Caco-2 (cell line): ENCODE measurements at regions not wholly inside any gene's neighbourhood (a gene's known extent, or its start where the extent isn't known, plus 50 kb on each side); places are given as distances from the start of the nearest gene placed in this dataset.

Experiments
- BruUV-seq: library from RNA; stranded (reverse); fragments of 400-500 nt; replicated peaks from 2 replicates; lab custom pipeline; 2021; lab: Mats Ljungman, UMichigan
- CTCF ChIA-PET: fragments of 300-600 bp; sonication (Branson Sonifier 250); formaldehyde crosslinking; loops from one replicate; lab custom pipeline; 2022; ENCODE audit warnings: antibody characterized with exemption; lab: Charles Lee
- POLR2A ChIA-PET: fragments of 300-600 bp; sonication (Branson Sonifier 250); formaldehyde crosslinking; loops from one replicate; lab custom pipeline; 2022; ENCODE audit warnings: antibody characterized with exemption; lab: Charles Lee
- DNase-seq, 2 experiments: peaks; one replicate each; pipeline versions ENCODE4 v3.0.0 to v3.0.0-alpha.2; 2020 to 2022
- H3K27me3 ChIP-seq: replicated peaks from 2 replicates; pipeline ENCODE4 v1.6.0; 2011; ENCODE audit warnings: low read length; ENCODE audit not compliant: control insufficient read depth, insufficient read depth
- H3K36me3 ChIP-seq: 2 replicates; pipeline ENCODE4 v1.5.1; 2011; ENCODE audit warnings: low read length; ENCODE audit not compliant: control insufficient read depth, insufficient read depth
- H3K4me1 ChIP-seq: fragments of 250-450 bp; sonication (Bioruptor Pico); 2 replicates; pipeline ENCODE4 v1.5.1; 2020; ENCODE audit warnings: mild to moderate bottlenecking
- H3K4me3 ChIP-seq: 2 replicates; pipeline ENCODE4 v1.5.1; 2011; ENCODE audit warnings: low read depth, mild to moderate bottlenecking, control low read depth, low read length
- H3K9me3 ChIP-seq: fragments of 250-450 bp; sonication (Bioruptor Pico); 2 replicates; pipeline ENCODE4 v1.5.1; 2020; ENCODE audit warnings: mild to moderate bottlenecking, moderate library complexity
- H3K27ac Mint-ChIP-seq: one replicate; pipeline ENCODE4 v1.8.0; 2022; ENCODE audit warnings: mixed read lengths; ENCODE audit not compliant: unreplicated experiment
- H3K27me3 Mint-ChIP-seq: one replicate; pipeline ENCODE4 v1.8.0; 2022; ENCODE audit warnings: mixed read lengths; ENCODE audit not compliant: insufficient read depth, unreplicated experiment
- H3K36me3 Mint-ChIP-seq: one replicate; pipeline ENCODE4 v1.8.0; 2022; ENCODE audit warnings: mild to moderate bottlenecking, mixed read lengths; ENCODE audit not compliant: insufficient read depth, unreplicated experiment
- H3K4me1 Mint-ChIP-seq: one replicate; pipeline ENCODE4 v1.8.0; 2022; ENCODE audit warnings: low read depth, mixed read lengths; ENCODE audit not compliant: unreplicated experiment
- H3K4me3 Mint-ChIP-seq: one replicate; pipeline ENCODE4 v1.8.0; 2022; ENCODE audit warnings: mild to moderate bottlenecking, moderate library complexity, mixed read lengths; ENCODE audit not compliant: unreplicated experiment
- H3K9me3 Mint-ChIP-seq: one replicate; pipeline ENCODE4 v1.8.0; 2022; ENCODE audit warnings: mixed read lengths; ENCODE audit not compliant: unreplicated experiment
- intact Hi-C: fragments of 100-400 bp; cut with micrococcal nuclease; formaldehyde crosslinking; loops from one replicate; pipeline ENCODE4 v1.10.0; 2022; ENCODE audit not compliant: unreplicated experiment
- TF ChIP-seq, protein P1 (sequence below), 2 experiments: fragments of 200-600 bp in 1 of 2; IDR thresholded peaks; 1 replicate in 1 of 2; 2 replicates in 1 of 2; pipeline versions ENCODE4 v1.5.1 to v1.8.0; 2011 to 2022; ENCODE audit warnings: antibody characterized with exemption in 1 of 2, control low read depth in 1 of 2, inconsistent platforms in 1 of 2, low read depth in 1 of 2, low read length in 1 of 2, mild to moderate bottlenecking in 1 of 2, moderate library complexity in 1 of 2; ENCODE audit not compliant: insufficient read depth in 1 of 2, severe bottlenecking in 1 of 2, unreplicated experiment in 1 of 2

DNA sequence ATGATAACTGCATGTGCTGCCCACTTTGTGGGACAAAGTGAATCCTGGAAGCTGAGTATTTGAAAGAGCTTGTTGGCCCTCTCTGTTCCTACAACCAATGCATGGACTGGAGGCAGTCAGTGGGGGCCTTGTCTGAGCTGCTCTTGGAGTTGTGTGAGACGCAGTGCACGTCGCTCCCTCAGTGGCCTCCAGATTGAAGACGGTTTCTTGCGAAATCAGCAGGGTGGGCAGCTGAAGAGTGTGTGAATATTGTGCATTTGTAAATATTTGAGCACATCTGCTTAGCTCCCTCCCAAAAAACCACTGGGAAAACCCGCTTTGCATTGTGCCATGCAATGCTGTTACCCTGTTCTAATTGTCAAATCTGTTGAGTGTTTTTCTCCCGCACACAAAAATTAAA is 782.8 kb downstream of the PLCL1 start:
- no peaks in the 10 kb centered on the region for H3K36me3 Mint-ChIP-seq
- ChIA-PET CTCF (no interaction called here), POLR2A (no interaction called here)
- Histone ChIP-seq H3K27me3 (no peaks in the 10 kb centered on the region; the same call in 1 of the 2 replicates), H3K4me1 (no peaks in the 10 kb centered on the region), H3K9me3 (no peaks in the 10 kb centered on the region), H3K36me3 (no peaks in the 10 kb centered on the region), H3K4me3 (no peak overlapping the region)
- no TSS peak for BruUV-seq
- TF ChIP-seq, protein P1, sequence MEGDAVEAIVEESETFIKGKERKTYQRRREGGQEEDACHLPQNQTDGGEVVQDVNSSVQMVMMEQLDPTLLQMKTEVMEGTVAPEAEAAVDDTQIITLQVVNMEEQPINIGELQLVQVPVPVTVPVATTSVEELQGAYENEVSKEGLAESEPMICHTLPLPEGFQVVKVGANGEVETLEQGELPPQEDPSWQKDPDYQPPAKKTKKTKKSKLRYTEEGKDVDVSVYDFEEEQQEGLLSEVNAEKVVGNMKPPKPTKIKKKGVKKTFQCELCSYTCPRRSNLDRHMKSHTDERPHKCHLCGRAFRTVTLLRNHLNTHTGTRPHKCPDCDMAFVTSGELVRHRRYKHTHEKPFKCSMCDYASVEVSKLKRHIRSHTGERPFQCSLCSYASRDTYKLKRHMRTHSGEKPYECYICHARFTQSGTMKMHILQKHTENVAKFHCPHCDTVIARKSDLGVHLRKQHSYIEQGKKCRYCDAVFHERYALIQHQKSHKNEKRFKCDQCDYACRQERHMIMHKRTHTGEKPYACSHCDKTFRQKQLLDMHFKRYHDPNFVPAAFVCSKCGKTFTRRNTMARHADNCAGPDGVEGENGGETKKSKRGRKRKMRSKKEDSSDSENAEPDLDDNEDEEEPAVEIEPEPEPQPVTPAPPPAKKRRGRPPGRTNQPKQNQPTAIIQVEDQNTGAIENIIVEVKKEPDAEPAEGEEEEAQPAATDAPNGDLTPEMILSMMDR (IDR thresholded peaks at IDR 0.05; ENCODE audit: insufficient read depth in 1 of 2, low read depth in 1 of 2, low read length in 1 of 2, severe bottlenecking in 1 of 2, unreplicated experiment in 1 of 2) = no peak
- no peaks in the 10 kb centered on the region for H3K4me1 Mint-ChIP-seq
- H3K27ac Mint-ChIP-seq = no peak overlapping the region
- H3K27me3 Mint-ChIP-seq = no peaks in the 10 kb centered on the region
- H3K4me3 Mint-ChIP-seq = no peak overlapping the region
- no peak for DNase-seq
- no peaks in the 10 kb centered on the region for H3K9me3 Mint-ChIP-seq
- intact Hi-C loops = no loop called here

DNA sequence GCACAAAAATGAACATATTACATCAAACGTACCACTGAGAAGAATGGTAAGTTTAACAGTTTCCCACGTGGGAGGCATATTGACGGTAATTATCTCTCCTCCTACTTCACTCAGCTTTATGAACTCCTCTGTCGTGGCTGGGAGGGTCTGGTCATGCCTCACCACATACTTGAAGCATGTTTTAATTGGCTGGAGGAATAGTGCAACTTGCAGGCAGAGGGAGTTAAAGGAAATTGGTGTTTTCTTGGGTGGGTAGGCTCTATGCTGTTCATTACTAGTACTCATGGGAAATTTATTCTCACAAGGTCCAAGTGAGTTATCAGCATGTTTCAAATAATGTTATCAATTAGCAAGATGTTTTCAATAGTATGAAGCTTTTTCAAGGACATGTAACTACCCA is 767.0 kb downstream of the PLCL1 start:
- CTCF ChIA-PET = no interaction called here
- Mint-ChIP-seq H3K36me3 (no peaks in the 10 kb centered on the region), H3K4me3 (no peak overlapping the region), H3K27ac (no peak overlapping the region), H3K27me3 (no peaks in the 10 kb centered on the region), H3K9me3 (no peaks in the 10 kb centered on the region), H3K4me1 (no peaks in the 10 kb centered on the region)
- DNase-seq = no peak
- no peaks in the 10 kb centered on the region for H3K4me1 ChIP-seq
- no peaks in the 10 kb centered on the region for H3K27me3 ChIP-seq
- BruUV-seq = no TSS peak
- POLR2A ChIA-PET = no interaction called here
- H3K4me3 ChIP-seq = no peak overlapping the region
- intact Hi-C loops = no loop called here
- TF ChIP-seq, protein P1 (IDR thresholded peaks at IDR 0.05; ENCODE audit: insufficient read depth in 1 of 2, low read depth in 1 of 2, low read length in 1 of 2, severe bottlenecking in 1 of 2, unreplicated experiment in 1 of 2) = no peak
- H3K36me3 ChIP-seq = no peaks in the 10 kb centered on the region
- H3K9me3 ChIP-seq = no peaks in the 10 kb centered on the region

- Mint-ChIP-seq H3K4me3 (no peak overlapping the region), H3K36me3 (no peaks in the 10 kb centered on the region), H3K4me1 (no peaks in the 10 kb centered on the region), H3K9me3 (no peaks in the 10 kb centered on the region), H3K27ac (no peak overlapping the region), H3K27me3 (no peaks in the 10 kb centered on the region)
- Histone ChIP-seq H3K9me3 (peaks cover 13% of the 10 kb centered on the region; the same call in 1 of the 2 replicates), H3K27me3 (no peaks in the 10 kb centered on the region), H3K4me1 (no peaks in the 10 kb centered on the region), H3K4me3 (no peak overlapping the region), H3K36me3 (no peaks in the 10 kb centered on the region)
- DNase-seq = no peak
- intact Hi-C loops = no loop called here
- TF ChIP-seq, protein P1 (IDR thresholded peaks at IDR 0.05; ENCODE audit: insufficient read depth in 1 of 2, low read depth in 1 of 2, low read length in 1 of 2, severe bottlenecking in 1 of 2, unreplicated experiment in 1 of 2) = no peak
- BruUV-seq = no TSS peak
- ChIA-PET CTCF (no interaction called here), POLR2A (no interaction called here)
Measured at GRCh38 chr2:198558176-198558575, 753.8 kb downstream of the PLCL1 start.
